ENCODE measurements at regions not wholly inside any gene's neighbourhood (a gene's known extent, or its start where the extent isn't known, plus 50 kb on each side); places are given as distances from the start of the nearest gene placed in this dataset.

DNA sequence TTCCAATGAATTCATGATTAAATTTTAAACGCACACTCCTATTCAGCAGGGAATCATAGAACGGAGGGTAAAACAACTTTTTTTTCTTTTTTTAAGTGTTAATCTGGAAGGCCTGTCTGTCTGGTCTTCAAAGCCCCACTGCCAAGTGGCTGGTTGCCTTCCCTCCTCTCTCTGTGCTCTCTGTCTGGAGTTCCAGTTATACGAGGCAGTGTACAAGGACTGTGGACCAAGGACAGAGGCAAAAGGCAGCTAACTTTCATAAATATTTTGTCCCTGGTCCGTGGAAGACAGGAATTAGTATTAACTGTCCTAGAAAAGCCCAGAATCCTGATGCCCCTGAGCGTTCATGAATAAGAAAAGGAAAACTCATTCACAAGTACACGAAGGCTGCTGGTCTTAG is 164.0 kb upstream of the E2F8 start:
- TF ChIP-seq, protein P1, sequence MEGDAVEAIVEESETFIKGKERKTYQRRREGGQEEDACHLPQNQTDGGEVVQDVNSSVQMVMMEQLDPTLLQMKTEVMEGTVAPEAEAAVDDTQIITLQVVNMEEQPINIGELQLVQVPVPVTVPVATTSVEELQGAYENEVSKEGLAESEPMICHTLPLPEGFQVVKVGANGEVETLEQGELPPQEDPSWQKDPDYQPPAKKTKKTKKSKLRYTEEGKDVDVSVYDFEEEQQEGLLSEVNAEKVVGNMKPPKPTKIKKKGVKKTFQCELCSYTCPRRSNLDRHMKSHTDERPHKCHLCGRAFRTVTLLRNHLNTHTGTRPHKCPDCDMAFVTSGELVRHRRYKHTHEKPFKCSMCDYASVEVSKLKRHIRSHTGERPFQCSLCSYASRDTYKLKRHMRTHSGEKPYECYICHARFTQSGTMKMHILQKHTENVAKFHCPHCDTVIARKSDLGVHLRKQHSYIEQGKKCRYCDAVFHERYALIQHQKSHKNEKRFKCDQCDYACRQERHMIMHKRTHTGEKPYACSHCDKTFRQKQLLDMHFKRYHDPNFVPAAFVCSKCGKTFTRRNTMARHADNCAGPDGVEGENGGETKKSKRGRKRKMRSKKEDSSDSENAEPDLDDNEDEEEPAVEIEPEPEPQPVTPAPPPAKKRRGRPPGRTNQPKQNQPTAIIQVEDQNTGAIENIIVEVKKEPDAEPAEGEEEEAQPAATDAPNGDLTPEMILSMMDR (IDR thresholded peaks at IDR 0.05), result no peak
- no peak for TF ChIP-seq POLR2A (IDR thresholded peaks at IDR 0.05)

All from esophagus squamous epithelium (tissue), 4 donors.